HCT116 (cell line): ENCODE measurements at regions not wholly inside any gene's neighbourhood (a gene's known extent, or its start where the extent isn't known, plus 50 kb on each side); places are given as distances from the start of the nearest gene placed in this dataset.

ENCODE experiments used
- ATAC-seq: fragments of 200-7000 bp; cut with Tn5 transposase; 2 replicates; pipeline ENCODE4 v1.9.1; 2020; ENCODE audit warnings: mild to moderate bottlenecking, moderate library complexity
- BruUV-seq: library from RNA; stranded (reverse); fragments of 400-500 nt; replicated peaks from 2 replicates; lab custom pipeline; 2021; lab: Mats Ljungman, UMichigan
- CTCF ChIA-PET: fragments of 300-600 bp; sonication (Branson Sonifier 250); formaldehyde crosslinking; loops from one replicate; lab custom pipeline; 2021; ENCODE audit warnings: antibody characterized with exemption; lab: Charles Lee
- POLR2A ChIA-PET: fragments of 300-600, 350-600 bp; sonication (Branson Sonifier 250); formaldehyde crosslinking; loops from one replicate; lab custom pipeline; 2021; ENCODE audit warnings: antibody characterized with exemption; lab: Charles Lee
- RAD21 ChIA-PET, 2 experiments: fragments of 300-600 bp; sonication (Branson Sonifier 250); formaldehyde crosslinking; loops; one replicate each; lab custom pipeline; 2023; ENCODE audit warnings: low total read pairs in 2 of 2; ENCODE audit not compliant: uncharacterized antibody in 2 of 2, unreplicated experiment in 2 of 2, low non-redundant PET in 1 of 2; lab: Charles Lee
- DNase-seq: peaks from one replicate; pipeline ENCODE4 v3.0.0-alpha.2; 2010; ENCODE audit warnings: low read depth, low spot score
- H2AFZ ChIP-seq: fragments of 200-600 bp; shearing (Covaris generic), sonication (generic); 2 replicates; pipeline ENCODE4 v1.6.1; 2017; ENCODE audit warnings: low read depth, mixed run types, mixed read lengths, antibody characterized with exemption, low read length; ENCODE audit not compliant: poor library complexity, severe bottlenecking
- H3K27ac ChIP-seq: 2 replicates; pipeline ENCODE4 v1.5.1; 2012; ENCODE audit warnings: low read depth, low read length
- H3K27me3 ChIP-seq: fragments of 200-600 bp; sonication (generic); 2 replicates; pipeline ENCODE4 v1.6.1; 2016; ENCODE audit warnings: mixed run types, low read length, mixed read lengths; ENCODE audit not compliant: insufficient read depth
- H3K36me3 ChIP-seq, 2 experiments: fragments of 200-500 bp in 1 of 2; fragments of 200-600 bp in 1 of 2; sonication (Bioruptor generic) in 1 of 2; sonication (generic) in 1 of 2; 2 replicates each; pipeline versions ENCODE4 v1.5.1 to v1.6.1; 2014 to 2016; ENCODE audit warnings: low read length in 2 of 2, inconsistent platforms in 1 of 2, mixed read lengths in 1 of 2, mixed run types in 1 of 2; ENCODE audit not compliant: insufficient read depth in 2 of 2, control insufficient read depth in 1 of 2
- H3K4me1 ChIP-seq, 2 experiments: fragments of 200-600 bp in 1 of 2; sonication (generic) in 1 of 2; 2 replicates each; pipeline versions ENCODE4 v1.5.1 to v1.6.1; 2012 to 2017; ENCODE audit warnings: low read length in 2 of 2, inconsistent platforms in 1 of 2, mild to moderate bottlenecking in 1 of 2, mixed read lengths in 1 of 2, mixed run types in 1 of 2, moderate library complexity in 1 of 2; ENCODE audit not compliant: insufficient read depth in 2 of 2, control insufficient read depth in 1 of 2
- H3K4me2 ChIP-seq: fragments of 200-600 bp; sonication (generic); 2 replicates; pipeline ENCODE4 v1.6.1; 2017; ENCODE audit warnings: mixed run types, low read length, mixed read lengths
- H3K4me3 ChIP-seq, 2 experiments: fragments of 200-600 bp in 1 of 2; sonication (generic) in 1 of 2; replicated peaks in 1 of 2; 2 replicates each; pipeline ENCODE4 v1.5.1; 2011 to 2016; ENCODE audit warnings: low read length in 2 of 2, control low read depth in 1 of 2, low read depth in 1 of 2, mild to moderate bottlenecking in 1 of 2, mixed read lengths in 1 of 2, mixed run types in 1 of 2
- H3K79me2 ChIP-seq: fragments of 200-600 bp; sonication (generic); 2 replicates; pipeline ENCODE4 v1.6.1; 2017; ENCODE audit warnings: mild to moderate bottlenecking, mixed run types, low read length, moderate library complexity, mixed read lengths; ENCODE audit not compliant: insufficient read depth
- H3K9ac ChIP-seq: fragments of 200-600 bp; sonication (generic); 2 replicates; pipeline ENCODE4 v1.6.1; 2016; ENCODE audit warnings: low read length, mixed read lengths
- H3K9me2 ChIP-seq: fragments of 200-600 bp; sonication (generic), shearing (Covaris generic); 2 replicates; pipeline ENCODE4 v1.6.1; 2017; ENCODE audit warnings: mixed run types, mild to moderate bottlenecking, moderate library complexity; ENCODE audit not compliant: insufficient read depth
- H3K9me3 ChIP-seq, 2 experiments: fragments of 200-500 bp in 1 of 2; fragments of 200-600 bp in 1 of 2; sonication (Bioruptor generic) in 1 of 2; sonication (generic) in 1 of 2; 2 replicates each; pipeline ENCODE4 v1.6.1; 2014 to 2017; ENCODE audit warnings: low read length in 2 of 2, mixed read lengths in 2 of 2, inconsistent platforms in 1 of 2, low read depth in 1 of 2, mild to moderate bottlenecking in 1 of 2, mixed run types in 1 of 2, moderate library complexity in 1 of 2; ENCODE audit not compliant: control insufficient read depth in 1 of 2, insufficient read depth in 1 of 2
- H4K20me1 ChIP-seq: fragments of 200-600 bp; sonication (generic), shearing (Covaris generic); 2 replicates; pipeline ENCODE4 v1.6.1; 2017; ENCODE audit warnings: mixed run types, mild to moderate bottlenecking, moderate library complexity; ENCODE audit not compliant: insufficient read depth
- CEBPB ChIP-seq: IDR thresholded peaks from 2 replicates; pipeline ENCODE4 v1.6.1; 2012; ENCODE audit warnings: low read depth
- EGR1 ChIP-seq: IDR thresholded peaks from 2 replicates; pipeline ENCODE4 v1.6.1; 2012; ENCODE audit warnings: low read depth
- EZH2 ChIP-seq: fragments of 200-600 bp; sonication (generic); IDR thresholded peaks from 2 replicates; pipeline ENCODE4 v1.6.1; 2017; ENCODE audit warnings: antibody characterized with exemption, mixed run types
- FOSL1 ChIP-seq: IDR thresholded peaks from 2 replicates; pipeline ENCODE4 v1.6.1; 2012; ENCODE audit warnings: low read depth
- JUND ChIP-seq: IDR thresholded peaks from 2 replicates; pipeline ENCODE4 v1.6.1; 2012
- MAX ChIP-seq: IDR thresholded peaks from 2 replicates; pipeline ENCODE4 v1.6.1; 2012
- POLR2A ChIP-seq: IDR thresholded peaks from 2 replicates; pipeline ENCODE4 v1.7.0; 2011; ENCODE audit warnings: borderline replicate concordance; ENCODE audit not compliant: insufficient read depth, insufficient read length; ENCODE audit errors: extremely low read depth
- POLR2AphosphoS5 ChIP-seq: IDR thresholded peaks from 2 replicates; pipeline ENCODE4 v1.6.1; 2011; ENCODE audit warnings: mild to moderate bottlenecking, low read depth, low read length, moderate library complexity
- RAD21 ChIP-seq: IDR thresholded peaks from 2 replicates; pipeline ENCODE4 v1.6.1; 2012; ENCODE audit warnings: low read depth, mild to moderate bottlenecking
- SIN3A ChIP-seq: IDR thresholded peaks from 2 replicates; pipeline ENCODE4 v1.6.1; 2012; ENCODE audit warnings: low read depth
- SP1 ChIP-seq: IDR thresholded peaks from 2 replicates; pipeline ENCODE4 v1.6.1; 2012; ENCODE audit warnings: low read depth
- SRF ChIP-seq: IDR thresholded peaks from 2 replicates; pipeline ENCODE4 v1.6.1; 2012; ENCODE audit warnings: low read depth
- TCF7L2 ChIP-seq: IDR thresholded peaks from 2 replicates; pipeline ENCODE4 v1.7.0; 2011; ENCODE audit warnings: borderline replicate concordance, inconsistent platforms; ENCODE audit not compliant: insufficient read depth, insufficient read length; ENCODE audit errors: extremely low read depth
- intact Hi-C: fragments of 100-400 bp; cut with micrococcal nuclease; formaldehyde crosslinking; loops from 2 replicates; pipeline ENCODE4 v1.10.0; 2022
- TF ChIP-seq, protein P1 (sequence below), 3 experiments: fragments of 200-600 bp in 1 of 3; sonication (generic) in 1 of 3; IDR thresholded peaks in 2 of 3; conservative IDR thresholded peaks in 1 of 3; 2 replicates each; pipeline ENCODE4 v1.5.1; 2012 to 2017; ENCODE audit warnings: low read depth in 2 of 3, low read length in 2 of 3, antibody characterized with exemption in 1 of 3, borderline replicate concordance in 1 of 3, control low read depth in 1 of 3, mild to moderate bottlenecking in 1 of 3, mixed read lengths in 1 of 3, mixed run types in 1 of 3, moderate library complexity in 1 of 3; ENCODE audit not compliant: insufficient read depth in 1 of 3
- TF ChIP-seq, protein P2 (sequence below): IDR thresholded peaks from 2 replicates; pipeline ENCODE4 v1.6.1; 2011; ENCODE audit warnings: mild to moderate bottlenecking, low read length, moderate library complexity; ENCODE audit not compliant: insufficient replicate concordance; ENCODE audit errors: extremely low read depth
- TF ChIP-seq, protein P3 (sequence below): IDR thresholded peaks from 2 replicates; pipeline ENCODE4 v1.6.1; 2012; ENCODE audit warnings: low read depth

- TF ChIP-seq, protein P1, sequence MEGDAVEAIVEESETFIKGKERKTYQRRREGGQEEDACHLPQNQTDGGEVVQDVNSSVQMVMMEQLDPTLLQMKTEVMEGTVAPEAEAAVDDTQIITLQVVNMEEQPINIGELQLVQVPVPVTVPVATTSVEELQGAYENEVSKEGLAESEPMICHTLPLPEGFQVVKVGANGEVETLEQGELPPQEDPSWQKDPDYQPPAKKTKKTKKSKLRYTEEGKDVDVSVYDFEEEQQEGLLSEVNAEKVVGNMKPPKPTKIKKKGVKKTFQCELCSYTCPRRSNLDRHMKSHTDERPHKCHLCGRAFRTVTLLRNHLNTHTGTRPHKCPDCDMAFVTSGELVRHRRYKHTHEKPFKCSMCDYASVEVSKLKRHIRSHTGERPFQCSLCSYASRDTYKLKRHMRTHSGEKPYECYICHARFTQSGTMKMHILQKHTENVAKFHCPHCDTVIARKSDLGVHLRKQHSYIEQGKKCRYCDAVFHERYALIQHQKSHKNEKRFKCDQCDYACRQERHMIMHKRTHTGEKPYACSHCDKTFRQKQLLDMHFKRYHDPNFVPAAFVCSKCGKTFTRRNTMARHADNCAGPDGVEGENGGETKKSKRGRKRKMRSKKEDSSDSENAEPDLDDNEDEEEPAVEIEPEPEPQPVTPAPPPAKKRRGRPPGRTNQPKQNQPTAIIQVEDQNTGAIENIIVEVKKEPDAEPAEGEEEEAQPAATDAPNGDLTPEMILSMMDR (IDR thresholded peaks at IDR 0.05 in 2 of 3, conservative IDR thresholded peaks at IDR 0.05 in 1 of 3; ENCODE audit: borderline replicate concordance in 1 of 3, insufficient read depth in 1 of 3, low read depth in 2 of 3, low read length in 2 of 3): peak; percentile 55 to 63 (median 61); a peak in 5 of 6 replicates
- no peak for TF ChIP-seq FOSL1
Observed at GRCh38 chr4:163048447-163048846, 118.2 kb downstream of the NAF1 start (continued).

DNA sequence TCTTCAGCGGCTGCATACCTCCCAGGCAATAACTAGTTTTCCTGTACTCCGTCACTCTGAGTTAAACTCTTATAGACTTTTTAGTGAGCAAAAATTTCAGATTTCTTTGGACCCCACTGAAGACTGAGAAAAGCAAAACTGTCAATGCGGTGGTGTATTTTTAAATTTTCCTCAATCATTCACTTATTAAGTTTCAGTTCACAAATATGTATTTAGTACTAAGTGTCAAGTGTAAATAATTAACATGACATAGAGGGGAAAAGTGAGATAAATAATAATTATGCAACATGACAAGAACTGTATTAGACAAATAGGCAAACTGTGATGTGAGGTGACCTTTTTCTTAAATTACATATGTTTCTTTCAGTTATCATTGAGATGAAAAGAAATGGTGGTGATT lies 124.4 kb downstream of the NAF1 start:
- Histone ChIP-seq H3K9ac (no peak overlapping the region), H3K4me2 (no peak overlapping the region), H3K9me3 (peaks cover 0 to 5% of the 10 kb centered on the region in 2 experiments; a peak in 1 of 4 replicates), H3K79me2 (no peaks in the 10 kb centered on the region), H3K9me2 (no peaks in the 10 kb centered on the region), H2AFZ (no peak overlapping the region), H3K27ac (no peak overlapping the region), H3K27me3 (no peaks in the 10 kb centered on the region), H3K36me3 (no peaks in the 10 kb centered on the region), H3K4me1 (no peaks in the 10 kb centered on the region), H3K4me3 (no peak overlapping the region), H4K20me1 (no peaks in the 10 kb centered on the region)
- intact Hi-C loops: no loop called here
- ATAC-seq (no peak), DNase-seq (no peak)
- ChIA-PET CTCF (no interaction called here), RAD21 (no interaction called here), POLR2A (no interaction called here)
- no TSS peak for BruUV-seq
- TF ChIP-seq TCF7L2 (no peak), SRF (no peak), POLR2A (no peak), RAD21 (no peak), EGR1 (no peak), JUND (no peak), POLR2AphosphoS5 (no peak), EZH2 (no peak), CEBPB (no peak), MAX (no peak), SIN3A (no peak), SP1 (no peak)
- TF ChIP-seq, protein P2, sequence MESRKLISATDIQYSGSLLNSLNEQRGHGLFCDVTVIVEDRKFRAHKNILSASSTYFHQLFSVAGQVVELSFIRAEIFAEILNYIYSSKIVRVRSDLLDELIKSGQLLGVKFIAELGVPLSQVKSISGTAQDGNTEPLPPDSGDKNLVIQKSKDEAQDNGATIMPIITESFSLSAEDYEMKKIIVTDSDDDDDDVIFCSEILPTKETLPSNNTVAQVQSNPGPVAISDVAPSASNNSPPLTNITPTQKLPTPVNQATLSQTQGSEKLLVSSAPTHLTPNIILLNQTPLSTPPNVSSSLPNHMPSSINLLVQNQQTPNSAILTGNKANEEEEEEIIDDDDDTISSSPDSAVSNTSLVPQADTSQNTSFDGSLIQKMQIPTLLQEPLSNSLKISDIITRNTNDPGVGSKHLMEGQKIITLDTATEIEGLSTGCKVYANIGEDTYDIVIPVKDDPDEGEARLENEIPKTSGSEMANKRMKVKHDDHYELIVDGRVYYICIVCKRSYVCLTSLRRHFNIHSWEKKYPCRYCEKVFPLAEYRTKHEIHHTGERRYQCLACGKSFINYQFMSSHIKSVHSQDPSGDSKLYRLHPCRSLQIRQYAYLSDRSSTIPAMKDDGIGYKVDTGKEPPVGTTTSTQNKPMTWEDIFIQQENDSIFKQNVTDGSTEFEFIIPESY: no peak
- TF ChIP-seq, protein P3, sequence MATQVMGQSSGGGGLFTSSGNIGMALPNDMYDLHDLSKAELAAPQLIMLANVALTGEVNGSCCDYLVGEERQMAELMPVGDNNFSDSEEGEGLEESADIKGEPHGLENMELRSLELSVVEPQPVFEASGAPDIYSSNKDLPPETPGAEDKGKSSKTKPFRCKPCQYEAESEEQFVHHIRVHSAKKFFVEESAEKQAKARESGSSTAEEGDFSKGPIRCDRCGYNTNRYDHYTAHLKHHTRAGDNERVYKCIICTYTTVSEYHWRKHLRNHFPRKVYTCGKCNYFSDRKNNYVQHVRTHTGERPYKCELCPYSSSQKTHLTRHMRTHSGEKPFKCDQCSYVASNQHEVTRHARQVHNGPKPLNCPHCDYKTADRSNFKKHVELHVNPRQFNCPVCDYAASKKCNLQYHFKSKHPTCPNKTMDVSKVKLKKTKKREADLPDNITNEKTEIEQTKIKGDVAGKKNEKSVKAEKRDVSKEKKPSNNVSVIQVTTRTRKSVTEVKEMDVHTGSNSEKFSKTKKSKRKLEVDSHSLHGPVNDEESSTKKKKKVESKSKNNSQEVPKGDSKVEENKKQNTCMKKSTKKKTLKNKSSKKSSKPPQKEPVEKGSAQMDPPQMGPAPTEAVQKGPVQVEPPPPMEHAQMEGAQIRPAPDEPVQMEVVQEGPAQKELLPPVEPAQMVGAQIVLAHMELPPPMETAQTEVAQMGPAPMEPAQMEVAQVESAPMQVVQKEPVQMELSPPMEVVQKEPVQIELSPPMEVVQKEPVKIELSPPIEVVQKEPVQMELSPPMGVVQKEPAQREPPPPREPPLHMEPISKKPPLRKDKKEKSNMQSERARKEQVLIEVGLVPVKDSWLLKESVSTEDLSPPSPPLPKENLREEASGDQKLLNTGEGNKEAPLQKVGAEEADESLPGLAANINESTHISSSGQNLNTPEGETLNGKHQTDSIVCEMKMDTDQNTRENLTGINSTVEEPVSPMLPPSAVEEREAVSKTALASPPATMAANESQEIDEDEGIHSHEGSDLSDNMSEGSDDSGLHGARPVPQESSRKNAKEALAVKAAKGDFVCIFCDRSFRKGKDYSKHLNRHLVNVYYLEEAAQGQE: no peak
- TF ChIP-seq, protein P1 (IDR thresholded peaks at IDR 0.05 in 2 of 3, conservative IDR thresholded peaks at IDR 0.05 in 1 of 3; ENCODE audit: borderline replicate concordance in 1 of 3, insufficient read depth in 1 of 3, low read depth in 2 of 3, low read length in 2 of 3): no peak
